ENCODE measurements at regions not wholly inside any gene's neighbourhood (a gene's known extent, or its start where the extent isn't known, plus 50 kb on each side); places are given as distances from the start of the nearest gene placed in this dataset.

GRCh38 chr20:17860301-17861197 is 108.0 kb downstream of the SNX5 start:
- Histone ChIP-seq H3K9me3 (ENCODE audit: control insufficient read depth in 1 of 2, low read length in 2 of 2) (no peaks in the 10 kb centered on the region), H3K36me3 (ENCODE audit: insufficient read depth, low read length) (no peaks in the 10 kb centered on the region), H3K27me3 (ENCODE audit: insufficient read depth, low read length) (no peaks in the 10 kb centered on the region), H3K4me3 (ENCODE audit: low read length in 2 of 2) (no peak overlapping the region), H3K27ac (ENCODE audit: low read depth, low read length) (no peak overlapping the region), H3K4me1 (ENCODE audit: insufficient read depth, low read length) (peaks cover 23% of the 10 kb centered on the region)
- DNase-seq: no peak
- POLR2A ChIA-PET (ENCODE audit: partially characterized antibody): no interaction called here
- Mint-ChIP-seq H3K4me1 (peaks cover 7 to 46% (median 23%) of the 10 kb centered on the region in 4 donors), H3K27ac (peak overlapping the region in 1 of 7 donors; percentile 33), H3K36me3 (no peaks in the 10 kb centered on the region), H3K27me3 (peaks cover 7 to 11% of the 10 kb centered on the region in 2 donors), H3K4me3 (peak overlapping the region in 1 of 8 donors; percentile 10), H3K9me3 (no peaks in the 10 kb centered on the region)
- CTCF ChIA-PET (ENCODE audit: partially characterized antibody): interaction anchor here (0.6 to 1.6 kb wide), 3 partner anchors 39 to 207 kb away, joined by 3 to 4 read pairs (median 3); partner anchors contain the start of gene RRBP1
- intact Hi-C loops (cut with micrococcal nuclease): no loop called here

DNA sequence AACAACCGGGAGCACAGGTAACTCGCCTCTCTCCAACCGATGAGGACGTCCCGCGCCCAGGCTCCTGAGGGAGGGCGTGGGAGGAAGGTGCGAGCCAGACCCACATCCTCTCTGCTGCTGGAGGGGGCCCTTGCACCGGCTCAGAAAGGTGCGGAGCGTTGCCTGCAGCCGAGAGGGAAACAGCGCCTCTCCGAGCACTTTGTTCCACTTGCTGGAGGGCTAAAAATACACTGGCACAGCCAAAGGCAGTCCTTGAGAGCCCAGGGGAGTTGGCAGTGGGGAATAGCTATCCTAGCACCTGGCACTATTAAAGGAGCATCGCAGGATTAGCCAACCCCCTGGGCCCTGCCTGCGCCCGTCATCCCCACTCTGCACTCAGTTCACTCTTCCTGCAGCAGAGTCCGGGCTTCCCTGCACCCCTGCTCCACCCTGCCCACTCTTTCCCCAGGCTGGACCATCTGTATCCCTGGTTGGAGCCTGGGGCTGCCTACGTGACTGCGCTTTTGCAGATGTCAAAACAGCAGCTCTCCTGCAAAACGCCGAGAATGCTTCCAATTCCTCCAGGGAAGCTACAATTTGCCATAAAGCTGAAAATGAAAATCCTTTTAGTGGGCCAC is 108.9 kb downstream of the SNX5 start:
- POLR2A ChIA-PET (ENCODE audit: partially characterized antibody): no interaction called here
- Mint-ChIP-seq H3K27me3 (peaks cover 7 to 11% of the 10 kb centered on the region in 2 donors), H3K4me1 (peaks cover 7 to 46% (median 23%) of the 10 kb centered on the region in 4 donors), H3K36me3 (no peaks in the 10 kb centered on the region), H3K27ac (peak overlapping the region in 3 of 7 donors; percentile 19 to 53 (median 22)), H3K9me3 (no peaks in the 10 kb centered on the region), H3K4me3 (peak overlapping the region in 2 of 8 donors; percentile 10 to 11)
- CTCF ChIA-PET (ENCODE audit: partially characterized antibody): interaction anchor here (0.6 to 1.6 kb wide), 3 partner anchors 39 to 206 kb away, joined by 3 to 4 read pairs (median 3); partner anchors contain the start of gene RRBP1
- H3K4me1 ChIP-seq (ENCODE audit: insufficient read depth, low read length): peaks cover 23% of the 10 kb centered on the region
- H3K4me3 ChIP-seq (ENCODE audit: low read length in 2 of 2): no peak overlapping the region
- no peak overlapping the region for H3K27ac ChIP-seq (ENCODE audit: low read depth, low read length)
- H3K36me3 ChIP-seq (ENCODE audit: insufficient read depth, low read length): no peaks in the 10 kb centered on the region
- intact Hi-C loops (cut with micrococcal nuclease): no loop called here
- H3K9me3 ChIP-seq (ENCODE audit: control insufficient read depth in 1 of 2, low read length in 2 of 2): no peaks in the 10 kb centered on the region
- DNase-seq: peak in 3 of 5 donors; percentile 13 to 31 (median 22)
- no peaks in the 10 kb centered on the region for H3K27me3 ChIP-seq (ENCODE audit: insufficient read depth, low read length)

- CTCF ChIA-PET (ENCODE audit: partially characterized antibody): interaction anchor here (1.0 to 1.6 kb wide), 2 partner anchors 40 to 177 kb away, joined by 3 read pairs; partner anchors contain the start of gene RRBP1
- Mint-ChIP-seq H3K4me3 (peak overlapping the region in 1 of 8 donors; percentile 20), H3K4me1 (peaks cover 7 to 46% (median 23%) of the 10 kb centered on the region in 4 donors), H3K27ac (peak overlapping the region in 3 of 7 donors; percentile 19 to 26 (median 22)), H3K9me3 (no peaks in the 10 kb centered on the region), H3K27me3 (peaks cover 7 to 11% of the 10 kb centered on the region in 2 donors), H3K36me3 (no peaks in the 10 kb centered on the region)
- POLR2A ChIA-PET (ENCODE audit: partially characterized antibody): no interaction called here
- Histone ChIP-seq H3K4me1 (ENCODE audit: insufficient read depth, low read length) (peaks cover 23% of the 10 kb centered on the region), H3K36me3 (ENCODE audit: insufficient read depth, low read length) (no peaks in the 10 kb centered on the region), H3K27me3 (ENCODE audit: insufficient read depth, low read length) (no peaks in the 10 kb centered on the region), H3K9me3 (ENCODE audit: control insufficient read depth in 1 of 2, low read length in 2 of 2) (no peaks in the 10 kb centered on the region), H3K27ac (ENCODE audit: low read depth, low read length) (no peak overlapping the region), H3K4me3 (ENCODE audit: low read length in 2 of 2) (no peak overlapping the region)
- intact Hi-C loops (cut with micrococcal nuclease): no loop called here
- DNase-seq: no peak
These were observed 109.5 kb downstream of the SNX5 start for GRCh38 chr20:17859002-17859615.

DNA sequence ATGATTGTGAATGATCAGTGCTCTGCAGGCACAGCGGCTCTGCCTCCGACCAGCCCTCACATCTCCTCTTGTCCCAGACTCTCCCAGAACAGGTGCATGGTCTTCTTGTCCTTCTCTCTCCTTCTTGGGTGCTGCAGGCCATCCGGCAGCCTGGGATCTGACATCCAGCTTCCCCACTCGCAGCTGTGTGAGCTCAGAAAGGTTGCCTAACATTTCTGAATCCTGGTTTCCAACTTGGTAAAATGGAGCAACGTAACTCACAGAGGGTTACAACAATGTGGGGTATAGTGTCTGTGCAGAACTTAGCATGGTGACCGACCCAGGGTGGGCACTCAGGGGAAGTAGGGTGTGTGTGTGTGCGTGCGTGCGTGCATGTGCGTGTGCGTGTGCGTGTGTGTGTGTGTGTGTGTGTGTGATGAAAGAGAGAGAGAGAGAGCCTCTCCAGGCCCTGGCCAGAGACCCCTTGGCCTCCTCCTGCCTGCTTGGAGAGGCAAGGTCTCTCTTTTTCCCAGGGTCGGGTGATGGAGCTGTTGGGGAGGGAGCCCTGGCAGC is 110.1 kb downstream of the SNX5 start:
- Histone ChIP-seq H3K36me3 (ENCODE audit: insufficient read depth, low read length) (no peaks in the 10 kb centered on the region), H3K4me3 (ENCODE audit: low read length in 2 of 2) (no peak overlapping the region), H3K9me3 (ENCODE audit: control insufficient read depth in 1 of 2, low read length in 2 of 2) (no peaks in the 10 kb centered on the region), H3K27ac (ENCODE audit: low read depth, low read length) (no peak overlapping the region), H3K27me3 (ENCODE audit: insufficient read depth, low read length) (no peaks in the 10 kb centered on the region), H3K4me1 (ENCODE audit: insufficient read depth, low read length) (peaks cover 23% of the 10 kb centered on the region)
- peaks cover 7 to 11% of the 10 kb centered on the region in 2 donors for H3K27me3 Mint-ChIP-seq
- intact Hi-C loops (cut with micrococcal nuclease): no loop called here
- H3K27ac Mint-ChIP-seq: peak overlapping the region in 1 of 7 donors; percentile 2
- no peaks in the 10 kb centered on the region for H3K36me3 Mint-ChIP-seq
- ChIA-PET POLR2A (ENCODE audit: partially characterized antibody) (no interaction called here), CTCF (ENCODE audit: partially characterized antibody) (no interaction called here)
- H3K4me3 Mint-ChIP-seq: peak overlapping the region in 2 of 8 donors; percentile 35 to 39
- no peak for DNase-seq
- no peaks in the 10 kb centered on the region for H3K9me3 Mint-ChIP-seq
- peaks cover 7 to 46% (median 23%) of the 10 kb centered on the region in 4 donors for H3K4me1 Mint-ChIP-seq

DNA sequence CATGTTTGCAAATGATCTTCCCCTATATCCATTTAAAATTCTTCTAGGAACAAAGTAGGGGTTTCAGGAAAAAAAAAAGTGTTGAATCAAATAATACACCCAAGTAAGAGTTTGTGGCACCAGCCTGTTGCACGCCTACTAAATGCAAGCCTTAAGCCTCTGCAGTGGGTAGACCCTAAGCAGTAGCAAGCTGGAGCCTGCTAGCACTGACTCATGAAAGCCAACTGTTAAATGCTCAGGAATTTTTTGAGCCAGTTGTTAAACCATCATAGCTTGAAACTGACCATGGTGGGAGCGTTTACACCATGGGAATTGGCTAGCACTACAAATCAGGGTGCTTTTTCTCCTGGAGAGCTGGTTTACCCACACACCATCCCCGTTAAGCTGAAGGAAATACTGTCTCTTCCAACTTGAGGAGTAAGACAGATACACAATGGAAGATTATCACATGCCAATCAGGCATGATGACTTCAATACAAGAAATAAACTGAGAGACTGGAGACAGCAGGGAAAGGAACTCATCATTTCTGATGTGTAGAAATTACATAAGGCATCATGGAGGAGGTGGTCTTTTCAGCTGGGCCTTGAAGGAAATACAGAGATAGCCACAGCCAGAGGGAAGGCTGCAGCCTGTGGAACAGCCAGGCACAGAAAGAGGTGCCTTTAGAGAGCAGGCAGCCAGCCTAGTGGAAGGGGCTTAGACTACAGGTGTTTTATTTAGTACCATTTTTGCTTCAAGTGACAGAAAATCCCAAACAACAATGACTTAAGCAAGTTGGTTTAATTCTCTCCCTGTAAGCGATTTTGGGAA is 110.8 kb downstream of the SNX5 start:
- Mint-ChIP-seq H3K9me3 (no peaks in the 10 kb centered on the region), H3K36me3 (no peaks in the 10 kb centered on the region), H3K4me1 (peaks cover 7 to 46% (median 23%) of the 10 kb centered on the region in 4 donors), H3K4me3 (no peak overlapping the region), H3K27me3 (peaks cover 7 to 11% of the 10 kb centered on the region in 2 donors), H3K27ac (peak overlapping the region in 2 of 7 donors; percentile 2 to 57)
- H3K4me1 ChIP-seq (ENCODE audit: insufficient read depth, low read length): peaks cover 23% of the 10 kb centered on the region
- ChIA-PET CTCF (ENCODE audit: partially characterized antibody) (no interaction called here), POLR2A (ENCODE audit: partially characterized antibody) (no interaction called here)
- intact Hi-C loops (cut with micrococcal nuclease): no loop called here
- no peak overlapping the region for H3K4me3 ChIP-seq (ENCODE audit: low read length in 2 of 2)
- H3K27ac ChIP-seq (ENCODE audit: low read depth, low read length): no peak overlapping the region
- no peak for DNase-seq
- H3K36me3 ChIP-seq (ENCODE audit: insufficient read depth, low read length): no peaks in the 10 kb centered on the region
- H3K27me3 ChIP-seq (ENCODE audit: insufficient read depth, low read length): no peaks in the 10 kb centered on the region
- no peaks in the 10 kb centered on the region for H3K9me3 ChIP-seq (ENCODE audit: control insufficient read depth in 1 of 2, low read length in 2 of 2)

DNA sequence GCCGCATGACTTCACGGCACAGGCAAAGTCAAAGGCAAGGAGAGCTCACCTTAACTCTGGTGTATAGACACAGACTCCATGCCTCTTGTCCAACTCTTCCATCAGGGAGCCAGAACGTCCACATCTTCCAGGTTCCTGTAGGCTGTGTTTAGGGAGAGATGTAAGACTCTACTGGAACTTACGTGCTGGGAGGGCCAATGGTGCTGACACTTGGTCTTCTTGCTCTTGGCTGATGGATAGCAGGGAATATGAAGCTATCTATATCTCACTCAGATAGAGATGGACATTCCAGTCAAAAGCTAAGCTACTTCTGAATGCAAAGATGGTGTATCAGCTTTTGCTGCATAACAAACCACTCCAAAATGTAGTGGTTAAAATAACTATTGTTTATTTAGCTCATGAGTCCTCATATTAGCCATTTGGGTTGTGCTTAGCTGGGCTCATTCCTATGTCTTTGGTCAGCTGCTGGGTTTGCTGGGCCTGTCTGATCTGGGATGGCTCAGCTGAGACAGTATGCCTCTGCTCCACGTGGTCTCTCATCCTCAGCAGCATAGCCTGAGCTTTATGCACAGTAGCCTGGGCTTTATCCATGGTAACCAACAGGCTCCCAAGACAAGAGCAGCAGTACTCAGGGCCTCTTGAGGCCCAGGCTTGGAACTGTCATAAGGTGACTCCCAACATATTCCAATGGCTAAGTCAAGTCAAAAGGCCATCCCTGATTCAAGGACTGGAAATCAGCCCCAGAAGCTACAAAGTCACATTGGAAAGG is 111.6 kb downstream of the SNX5 start:
- POLR2A ChIA-PET (ENCODE audit: partially characterized antibody): no interaction called here
- H3K27me3 Mint-ChIP-seq: peaks cover 3 to 10% of the 10 kb centered on the region in 2 donors

More for the DNA sequence above, 111.6 kb downstream of the SNX5 start:
- no peak overlapping the region for H3K4me3 Mint-ChIP-seq
- Histone ChIP-seq H3K36me3 (ENCODE audit: insufficient read depth, low read length) (no peaks in the 10 kb centered on the region), H3K4me3 (ENCODE audit: low read length in 2 of 2) (no peak overlapping the region), H3K9me3 (ENCODE audit: control insufficient read depth in 1 of 2, low read length in 2 of 2) (no peaks in the 10 kb centered on the region), H3K27me3 (ENCODE audit: insufficient read depth, low read length) (no peaks in the 10 kb centered on the region), H3K27ac (ENCODE audit: low read depth, low read length) (no peak overlapping the region), H3K4me1 (ENCODE audit: insufficient read depth, low read length) (peaks cover 23% of the 10 kb centered on the region)
- intact Hi-C loops (cut with micrococcal nuclease): no loop called here
- H3K4me1 Mint-ChIP-seq: peaks cover 7 to 46% (median 23%) of the 10 kb centered on the region in 4 donors
- CTCF ChIA-PET (ENCODE audit: partially characterized antibody): interaction anchor here (1.3 to 1.5 kb wide), 2 partner anchors 12 to 175 kb away, joined by 4 to 5 read pairs; partner anchors contain the start of gene RRBP1
- no peaks in the 10 kb centered on the region for H3K36me3 Mint-ChIP-seq
- DNase-seq: no peak
- H3K27ac Mint-ChIP-seq: peak overlapping the region in 1 of 7 donors; percentile 29
- no peaks in the 10 kb centered on the region for H3K9me3 Mint-ChIP-seq

Data from CD4-positive, alpha-beta memory T cell (primary cell).